ENCODE measurements at regions not wholly inside any gene's neighbourhood (a gene's known extent, or its start where the extent isn't known, plus 50 kb on each side); places are given as distances from the start of the nearest gene placed in this dataset.

DNA sequence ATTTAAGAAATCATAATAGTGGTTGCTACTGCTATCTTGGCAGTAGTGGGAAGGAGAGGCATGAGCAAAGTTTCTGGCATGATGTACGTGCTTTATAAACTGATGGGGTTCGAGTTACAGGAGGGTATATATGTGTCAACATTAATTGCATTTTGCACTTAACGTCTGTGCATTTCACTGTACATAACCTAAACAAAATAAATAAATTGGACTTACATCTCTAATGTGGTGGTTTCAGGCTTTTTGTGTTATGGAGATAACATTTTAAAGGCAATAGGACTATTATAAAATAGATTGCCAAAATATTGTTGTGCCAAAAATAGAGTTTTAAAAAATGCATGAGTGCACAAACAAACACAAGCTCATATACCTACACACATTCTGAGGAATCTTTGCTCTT is 1001.1 kb upstream of the GJE1 start:
- H3K27ac Mint-ChIP-seq = no peak overlapping the region
- no peak for DNase-seq (ENCODE audit: low spot score in 2 of 2)
- H3K9me3 Mint-ChIP-seq = no peaks in the 10 kb centered on the region
- no peaks in the 10 kb centered on the region for H3K36me3 Mint-ChIP-seq
- no peak for ATAC-seq

GRCh38 chr6:141123497-141123896 is 1009.2 kb upstream of the GJE1 start:
- DNase-seq (ENCODE audit: low spot score in 2 of 2) = no peak
- no peak for ATAC-seq
- Mint-ChIP-seq H3K36me3 (no peaks in the 10 kb centered on the region), H3K9me3 (no peaks in the 10 kb centered on the region), H3K27ac (no peak overlapping the region)

- no peak overlapping the region for H3K27ac Mint-ChIP-seq
- no peak for ATAC-seq
Observed at GRCh38 chr6:141123049-141123448, 1009.7 kb upstream of the GJE1 start.

DNA sequence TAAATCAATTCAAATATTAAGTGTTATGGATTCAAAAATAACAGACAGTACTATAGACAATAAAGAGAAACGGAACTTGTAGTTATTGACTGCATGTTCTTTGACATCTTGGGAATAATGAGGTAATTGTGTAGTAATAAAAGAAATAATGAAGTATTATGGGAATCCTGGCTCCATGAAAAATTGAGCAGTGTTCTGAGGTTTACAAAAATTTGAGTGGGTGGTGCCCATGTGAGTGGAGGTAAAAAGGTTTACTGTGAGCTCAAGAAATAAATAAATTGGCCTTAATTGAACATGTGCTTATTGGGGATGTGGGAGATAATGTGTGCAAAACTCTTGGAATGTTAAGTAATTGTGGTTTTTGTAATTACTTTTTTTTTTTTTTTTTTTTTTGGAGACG is 1013.7 kb upstream of the GJE1 start:
- H3K27ac Mint-ChIP-seq = no peak overlapping the region
- H3K36me3 Mint-ChIP-seq = no peaks in the 10 kb centered on the region
- ATAC-seq (no peak), DNase-seq (ENCODE audit: low spot score in 2 of 2) (no peak)
- no peaks in the 10 kb centered on the region for H3K9me3 Mint-ChIP-seq

More at GRCh38 chr6:141123049-141123448, 1009.7 kb upstream of the GJE1 start:
- H3K36me3 Mint-ChIP-seq = no peaks in the 10 kb centered on the region
- no peaks in the 10 kb centered on the region for H3K9me3 Mint-ChIP-seq
- no peak for DNase-seq (ENCODE audit: low spot score in 2 of 2)

DNA sequence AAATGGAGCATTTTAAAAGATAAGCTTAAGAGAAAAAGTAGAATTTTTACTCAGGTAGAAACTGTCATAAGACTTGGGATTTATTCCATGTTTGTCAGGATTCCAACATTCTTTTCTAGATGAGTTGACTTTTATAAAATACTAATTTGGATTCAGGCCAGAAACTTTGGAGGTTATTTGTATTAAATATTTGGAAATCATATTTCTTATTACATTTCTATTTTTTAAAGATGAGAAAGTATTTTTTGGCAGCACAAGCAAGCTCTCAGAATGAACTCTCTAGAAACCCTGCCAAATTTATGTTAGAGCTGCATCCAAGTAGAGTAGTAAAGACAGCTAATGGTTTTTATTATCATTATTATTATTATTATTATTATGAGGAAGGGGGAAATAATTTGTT is 1014.9 kb upstream of the GJE1 start:
- DNase-seq (ENCODE audit: low spot score in 2 of 2) (no peak), ATAC-seq (no peak)
- no peaks in the 10 kb centered on the region for H3K36me3 Mint-ChIP-seq
- H3K27ac Mint-ChIP-seq = no peak overlapping the region
- H3K9me3 Mint-ChIP-seq = no peaks in the 10 kb centered on the region

- H3K9me3 Mint-ChIP-seq = no peaks in the 10 kb centered on the region
- H3K27ac Mint-ChIP-seq = no peak overlapping the region
- ATAC-seq = no peak
- H3K36me3 Mint-ChIP-seq = no peaks in the 10 kb centered on the region
- DNase-seq (ENCODE audit: low spot score in 2 of 2) = no peak
Observed at GRCh38 chr6:141110481-141110880, 1022.2 kb upstream of the GJE1 start.

GRCh38 chr6:141107591-141108160 is 1025.0 kb upstream of the GJE1 start:
- H3K9me3 Mint-ChIP-seq = no peaks in the 10 kb centered on the region
- H3K36me3 Mint-ChIP-seq = no peaks in the 10 kb centered on the region
- peak; percentile 39 to 47 for ATAC-seq

GRCh38 chr6:141105481-141105880 is 1027.2 kb upstream of the GJE1 start:
- Mint-ChIP-seq H3K9me3 (no peaks in the 10 kb centered on the region), H3K36me3 (no peaks in the 10 kb centered on the region), H3K27ac (no peak overlapping the region)
- DNase-seq (ENCODE audit: low spot score in 2 of 2) (no peak), ATAC-seq (no peak)

More at GRCh38 chr6:141107591-141108160, 1025.0 kb upstream of the GJE1 start:
- H3K27ac Mint-ChIP-seq = no peak overlapping the region
- DNase-seq (ENCODE audit: low spot score in 2 of 2) = no peak

DNA sequence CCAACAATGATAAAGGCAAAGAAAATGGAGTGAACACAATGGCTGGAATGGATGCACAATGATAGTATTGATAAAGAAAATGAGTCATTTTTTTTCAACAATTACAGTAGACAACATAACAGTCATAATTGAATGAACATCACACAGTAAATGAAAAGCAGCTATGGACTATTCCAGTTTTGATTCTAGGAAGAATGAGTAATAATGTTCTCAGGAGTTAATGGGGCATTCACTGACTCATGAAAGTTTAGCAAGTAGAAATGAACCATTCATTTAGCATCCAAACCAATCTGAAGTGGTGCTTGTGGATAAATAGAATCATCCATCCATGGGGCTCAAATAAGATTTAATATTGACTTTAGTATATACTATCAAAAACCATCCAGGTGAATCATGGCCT is 1029.5 kb upstream of the GJE1 start:
- Mint-ChIP-seq H3K27ac (no peak overlapping the region), H3K9me3 (peaks cover under 1 to 1% of the 10 kb centered on the region in 2 donors), H3K36me3 (no peaks in the 10 kb centered on the region)
- DNase-seq (ENCODE audit: low spot score in 2 of 2) (no peak), ATAC-seq (peak; percentile 24 to 92)

DNA sequence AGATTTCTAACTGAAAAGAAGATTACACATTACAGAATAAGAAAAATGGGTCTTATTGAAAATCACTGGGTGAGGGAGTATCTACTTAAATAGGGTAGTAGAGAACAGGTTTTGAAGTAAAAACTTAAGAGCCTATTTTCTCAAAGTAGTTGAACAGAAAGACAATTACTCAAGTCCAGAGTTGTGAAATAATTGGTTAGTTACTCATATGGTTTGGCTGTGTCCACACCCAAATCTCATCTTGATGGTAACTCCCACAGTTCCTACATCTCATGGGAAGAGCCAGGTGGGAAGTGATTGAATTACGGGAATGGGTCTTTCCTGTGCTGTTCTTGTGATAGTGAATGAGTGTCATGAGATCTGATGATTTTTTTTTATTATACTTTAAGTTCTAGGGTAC is 1035.3 kb upstream of the GJE1 start:
- H3K27ac Mint-ChIP-seq = no peak overlapping the region
- H3K36me3 Mint-ChIP-seq = no peaks in the 10 kb centered on the region
- ATAC-seq (no peak), DNase-seq (ENCODE audit: low spot score in 2 of 2) (no peak)
- H3K9me3 Mint-ChIP-seq = peaks cover 5% of the 10 kb centered on the region in 2 donors

DNA sequence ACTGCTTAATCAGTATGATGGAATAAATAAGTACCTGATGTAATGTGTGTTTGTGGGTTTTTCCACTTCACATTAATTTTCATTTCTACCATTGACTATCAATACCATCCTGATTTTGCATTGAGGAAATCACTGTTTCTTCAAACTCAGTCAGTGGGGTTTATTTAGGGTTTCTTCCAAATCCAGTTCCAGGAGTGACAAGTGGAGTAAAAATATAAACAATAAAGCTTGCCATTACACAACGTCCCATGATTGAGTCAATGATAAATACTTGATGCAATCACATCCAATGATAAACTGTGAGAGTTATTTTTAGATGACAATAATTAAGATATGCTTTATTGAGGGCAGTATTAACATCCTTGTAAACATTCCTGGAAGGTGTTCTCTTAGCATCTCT is 1037.4 kb upstream of the GJE1 start:
- Mint-ChIP-seq H3K36me3 (no peaks in the 10 kb centered on the region), H3K9me3 (peaks cover 5% of the 10 kb centered on the region in 2 donors), H3K27ac (no peak overlapping the region)
- DNase-seq (ENCODE audit: low spot score in 2 of 2) (no peak), ATAC-seq (no peak)

GRCh38 chr6:141088171-141088570 is 1044.6 kb upstream of the GJE1 start:
- H3K9me3 Mint-ChIP-seq = no peaks in the 10 kb centered on the region
- H3K27ac Mint-ChIP-seq = no peak overlapping the region
- no peak for DNase-seq (ENCODE audit: low spot score in 2 of 2)
- H3K36me3 Mint-ChIP-seq = no peaks in the 10 kb centered on the region
- ATAC-seq = no peak

DNA sequence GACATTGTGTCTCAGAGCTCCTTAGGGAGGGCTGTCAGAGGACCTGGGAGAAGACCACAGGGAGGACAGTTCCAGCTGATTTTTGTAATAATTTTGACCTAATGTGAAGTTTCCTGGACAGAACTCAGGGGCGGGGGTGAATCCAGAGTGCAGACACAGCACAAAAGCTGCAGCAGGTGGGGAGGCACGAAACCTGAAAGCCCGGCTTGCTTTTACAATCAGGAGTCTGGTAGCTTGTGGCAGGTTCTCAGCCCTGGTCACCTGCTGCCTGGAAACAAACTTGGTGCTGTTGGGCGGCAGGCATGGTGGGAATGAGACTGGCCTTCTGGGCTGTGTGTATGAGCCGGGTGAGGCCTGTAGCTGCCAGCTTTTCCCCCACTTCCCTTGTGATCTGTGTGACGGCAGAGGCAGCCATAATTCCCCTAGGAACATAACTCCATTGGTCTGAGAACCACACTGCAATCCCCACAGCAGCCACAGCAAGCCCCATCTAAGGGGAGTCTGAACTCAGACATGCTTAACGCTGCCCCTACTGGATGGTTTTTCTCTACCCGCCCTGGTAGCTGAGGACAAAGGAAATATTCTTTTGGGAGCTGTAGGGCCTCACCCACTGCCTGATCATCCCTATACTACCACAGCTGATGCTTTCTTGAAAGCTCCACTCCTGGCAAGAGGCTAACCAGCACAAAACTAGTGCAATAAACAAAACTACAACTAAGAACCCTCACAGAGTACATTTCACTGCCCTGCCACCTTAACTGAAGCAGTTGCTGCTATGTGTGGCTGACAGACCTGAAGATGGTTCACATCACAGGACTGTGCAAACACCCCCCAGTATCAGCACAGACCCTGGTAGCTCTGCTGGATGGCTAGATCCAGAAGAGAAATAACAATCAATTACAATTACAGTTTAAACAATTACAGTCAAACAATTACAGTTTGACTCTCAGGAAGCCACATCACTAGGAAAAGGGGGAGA is 1055.1 kb upstream of the GJE1 start:
- ATAC-seq = peak in 1 of 2 donors; percentile 68
- DNase-seq (ENCODE audit: low spot score in 2 of 2) = peak in 1 of 2 donors; percentile 5

DNA sequence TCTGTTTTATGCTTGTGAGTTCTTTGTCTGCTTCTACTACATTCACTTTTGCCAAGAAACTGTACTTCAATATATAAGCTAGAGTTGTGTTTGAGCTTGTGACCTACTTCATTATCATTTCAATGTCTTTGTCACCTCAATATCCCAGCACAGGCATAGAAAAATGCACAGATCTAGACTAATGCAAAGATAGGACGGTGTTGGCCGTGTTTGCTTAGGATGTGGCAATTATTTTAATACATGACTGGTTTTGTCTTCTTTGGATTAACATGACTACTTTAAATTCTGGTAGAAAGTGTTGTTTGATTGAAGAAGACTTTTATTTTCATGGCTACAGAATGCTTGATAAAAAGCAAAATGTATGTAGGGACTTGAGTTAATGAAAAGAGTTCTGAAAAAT is 1075.0 kb upstream of the GJE1 start:
- no peaks in the 10 kb centered on the region for H3K36me3 Mint-ChIP-seq
- DNase-seq (ENCODE audit: low spot score in 2 of 2) = no peak
- H3K27ac Mint-ChIP-seq = no peak overlapping the region
- H3K9me3 Mint-ChIP-seq = no peaks in the 10 kb centered on the region
- no peak for ATAC-seq

More for the DNA sequence above, 1055.1 kb upstream of the GJE1 start:
- H3K36me3 Mint-ChIP-seq = no peaks in the 10 kb centered on the region
- H3K27ac Mint-ChIP-seq = no peak overlapping the region
- H3K9me3 Mint-ChIP-seq = no peaks in the 10 kb centered on the region

DNA sequence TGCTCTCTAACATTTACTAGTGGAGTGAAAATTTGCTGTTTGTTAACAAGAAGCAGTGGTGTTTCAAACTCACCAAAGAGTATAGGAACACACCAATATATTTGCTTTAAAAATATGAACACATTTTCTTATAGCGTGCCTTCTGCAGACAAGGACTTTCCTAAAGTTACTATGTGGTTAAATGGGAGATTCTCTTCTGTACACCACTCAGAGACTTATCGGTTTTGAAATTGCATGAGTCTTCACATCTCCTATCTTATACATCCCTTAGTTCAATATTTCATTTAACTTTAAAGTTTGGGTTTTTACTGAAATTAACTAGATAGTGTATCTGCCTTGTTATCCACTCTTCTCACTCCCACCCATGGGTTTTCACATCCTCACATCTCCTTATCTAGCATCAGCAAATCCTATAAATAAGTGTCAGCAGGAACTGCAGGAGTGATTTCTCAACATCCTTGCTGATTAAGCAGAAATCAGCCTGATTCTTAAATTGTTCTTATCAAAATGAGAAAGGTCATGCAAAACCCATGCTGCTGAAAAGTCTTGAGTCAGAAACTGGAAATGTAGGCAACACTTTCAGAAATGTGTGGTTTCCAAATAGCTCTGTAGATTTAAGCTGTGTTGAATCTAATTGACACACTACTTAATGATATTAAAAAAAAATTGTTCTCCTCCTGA is 1075.6 kb upstream of the GJE1 start:
- no peaks in the 10 kb centered on the region for H3K36me3 Mint-ChIP-seq
- ATAC-seq = no peak
- H3K9me3 Mint-ChIP-seq = no peaks in the 10 kb centered on the region
- no peak for DNase-seq (ENCODE audit: low spot score in 2 of 2)
- H3K27ac Mint-ChIP-seq = no peak overlapping the region

DNA sequence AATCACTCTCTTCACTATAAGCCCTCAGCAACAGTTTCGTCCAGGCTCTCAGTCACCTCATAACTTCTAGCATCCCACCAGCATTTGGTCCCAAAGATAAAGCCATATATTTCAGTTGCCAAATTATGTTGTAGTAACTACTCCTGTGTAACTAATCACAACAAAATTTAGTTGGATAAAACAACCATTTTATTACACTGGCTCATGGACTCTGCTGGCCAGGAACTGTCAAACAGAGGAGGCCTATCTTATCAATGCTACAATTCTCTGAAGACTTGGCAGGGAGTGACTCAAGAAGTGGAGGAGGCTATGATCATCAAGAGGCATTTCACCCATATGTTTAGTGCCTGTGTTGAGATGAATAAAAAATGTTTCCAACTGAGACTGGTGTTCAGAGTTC is 1082.3 kb upstream of the GJE1 start:
- DNase-seq (ENCODE audit: low spot score in 2 of 2) (no peak), ATAC-seq (no peak)
- Mint-ChIP-seq H3K36me3 (no peaks in the 10 kb centered on the region), H3K9me3 (no peaks in the 10 kb centered on the region), H3K27ac (no peak overlapping the region)

- no peaks in the 10 kb centered on the region for H3K36me3 Mint-ChIP-seq
- DNase-seq (ENCODE audit: low spot score in 2 of 2) = no peak
- no peak for ATAC-seq
- H3K27ac Mint-ChIP-seq = no peak overlapping the region
- no peaks in the 10 kb centered on the region for H3K9me3 Mint-ChIP-seq
Observed at GRCh38 chr6:141048451-141048850, 1084.3 kb upstream of the GJE1 start.

Data from activated naive CD4-positive, alpha-beta T cell treated with anti-CD3 and anti-CD28 coated beads, Interleukin-2, amount 50 U/mL, for 72 hours (primary cell).